Muscle of back (tissue), 3 donors: ENCODE measurements at regions not wholly inside any gene's neighbourhood (a gene's known extent, or its start where the extent isn't known, plus 50 kb on each side); places are given as distances from the start of the nearest gene placed in this dataset.

Source experiments
- DNase-seq, 3 donors: peaks; one replicate each; pipeline versions ENCODE4 v3.0.0 to v3.0.0-alpha.2; 2013

GRCh38 chr9:129240581-129241211 lies 62.6 kb upstream of the IER5L start:
- no peak for DNase-seq

- no peak for DNase-seq
Observed at GRCh38 chr9:129239946-129240490, 62.0 kb upstream of the IER5L start.

- DNase-seq, result no peak
Observed at GRCh38 chr9:129237803-129238202, 59.7 kb upstream of the IER5L start.

- DNase-seq, result no peak
Observed at GRCh38 chr9:129237164-129237611, 59.1 kb upstream of the IER5L start.

- no peak for DNase-seq
Observed at GRCh38 chr9:129236441-129237145, 58.5 kb upstream of the IER5L start.

- no peak for DNase-seq
Observed at GRCh38 chr9:129235931-129236331, 57.9 kb upstream of the IER5L start.

- DNase-seq, result no peak
Observed at GRCh38 chr9:129235041-129235930, 57.2 kb upstream of the IER5L start.

GRCh38 chr9:129234491-129234890 lies 56.4 kb upstream of the IER5L start:
- DNase-seq, result no peak

- DNase-seq, result no peak
Observed at GRCh38 chr9:129232839-129233591, 55.0 kb upstream of the IER5L start.

- no peak for DNase-seq
Observed at GRCh38 chr9:129231759-129232158, 53.7 kb upstream of the IER5L start.

- DNase-seq, result no peak
Observed at GRCh38 chr9:129231022-129231739, 53.1 kb upstream of the IER5L start.

- no peak for DNase-seq
Observed at GRCh38 chr9:129230302-129230701, 52.2 kb upstream of the IER5L start.
